ENCODE measurements at regions not wholly inside any gene's neighbourhood (a gene's known extent, or its start where the extent isn't known, plus 50 kb on each side); places are given as distances from the start of the nearest gene placed in this dataset.

DNA sequence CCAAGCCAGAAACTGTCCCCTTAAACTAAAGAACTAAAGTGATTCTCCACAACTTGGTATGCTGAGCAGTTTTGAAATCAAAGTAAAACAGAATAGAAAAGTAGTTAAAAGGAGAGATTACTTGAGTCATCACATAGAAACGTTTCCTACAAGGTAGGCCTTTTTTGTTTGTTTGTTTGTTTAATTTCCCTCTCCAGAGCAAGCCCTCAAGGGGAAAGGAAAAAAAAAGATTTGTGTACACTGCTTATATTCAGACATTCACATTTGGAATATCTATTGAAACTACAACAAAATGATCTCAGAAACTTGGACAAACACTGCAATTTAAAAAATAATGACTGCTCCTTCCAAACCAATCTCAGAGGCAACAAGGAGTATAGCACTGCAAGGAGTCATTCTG lies 304.7 kb upstream of the NREP start:
- Histone ChIP-seq H3K9ac (ENCODE audit: low read depth, low read length) (no peak overlapping the region), H3K9me3 (ENCODE audit: control insufficient read depth, insufficient read depth, low read length) (no peaks in the 10 kb centered on the region), H4K20me1 (ENCODE audit: insufficient read depth, low read length) (no peaks in the 10 kb centered on the region), H3K4me2 (ENCODE audit: low read depth, low read length) (no peak overlapping the region), H3K79me1 (ENCODE audit: low read depth in 1 of 2, low read length in 2 of 2) (no peaks in the 10 kb centered on the region), H4K8ac (ENCODE audit: low read depth in 2 of 2, low read length in 2 of 2) (no peak overlapping the region), H2BK15ac (ENCODE audit: low read depth, low read length) (no peak overlapping the region), H2BK120ac (ENCODE audit: low read depth, low read length) (no peak overlapping the region), H2BK20ac (ENCODE audit: low read depth, low read length) (no peak overlapping the region), H3K27ac (ENCODE audit: insufficient read depth, low read length) (no peak overlapping the region), H3K4me1 (ENCODE audit: control insufficient read depth, insufficient read depth, low read length) (no peaks in the 10 kb centered on the region), H3K27me3 (ENCODE audit: control insufficient read depth, insufficient read depth, low read length) (no peaks in the 10 kb centered on the region), H4K91ac (ENCODE audit: insufficient read depth, low read depth, low read length) (no peak overlapping the region), H3K4me3 (ENCODE audit: insufficient read depth, low read depth, low read length) (no peak overlapping the region), H2BK5ac (ENCODE audit: low read depth, low read length, poor library complexity, severe bottlenecking) (no peak overlapping the region), H3K9me1 (ENCODE audit: insufficient read depth, low read length) (no peaks in the 10 kb centered on the region), H3K23ac (ENCODE audit: low read depth, low read length) (no peak overlapping the region), H4K5ac (ENCODE audit: low read depth, low read length) (no peak overlapping the region), H3K4ac (ENCODE audit: low read depth, low read length) (no peak overlapping the region), H3K14ac (replicated peaks; ENCODE audit: low read depth, low read length) (no peak overlapping the region), H2AK5ac (ENCODE audit: low read depth, low read length) (no peak overlapping the region), H3K18ac (ENCODE audit: low read depth, low read length) (no peak overlapping the region), H2AFZ (replicated peaks; ENCODE audit: low read length, poor library complexity) (no peak overlapping the region), H3K36me3 (ENCODE audit: control insufficient read depth, insufficient read depth, low read length) (no peaks in the 10 kb centered on the region), H2AK9ac (replicated peaks; ENCODE audit: low read depth, low read length, poor library complexity) (no peak overlapping the region), H3K56ac (ENCODE audit: extremely low read depth, insufficient read depth, low read length) (no peak overlapping the region)
- ATAC-seq (ENCODE audit: low read depth) (peak; percentile 27; the same call in 1 of the 2 replicates), DNase-seq (no peak)
- no TSS peak for BruUV-seq (replicated peaks)
- intact Hi-C loops (cut with micrococcal nuclease), result loop anchor here (5.0 kb wide), 1 partner anchor 34 kb away; no protein-coding TSS in a partner anchor
- in situ Hi-C loops (cut with MboI; ENCODE audit: low sequenced_read_pairs), result no loop called here
- no CpG with 5 or more reads among the region's 1 CpG for WGBS, 2 experiments (ENCODE audit: extremely low coverage in 2 of 2, insufficient read length in 1 of 2)
- dilution Hi-C loops (cut with HindIII; ENCODE audit: low sequenced_read_pairs, unreplicated experiment), result no loop called here
- ChIA-PET POLR2A (ENCODE audit: unreplicated experiment) (no interaction called here), CTCF (no interaction called here)
- TF ChIP-seq MAFK (IDR thresholded peaks at IDR 0.05; ENCODE audit: low read depth, low read length) (no peak), RCOR1 (IDR thresholded peaks at IDR 0.05; ENCODE audit: insufficient replicate concordance, low read length) (no peak), CHD1 (IDR thresholded peaks at IDR 0.05; ENCODE audit: low read depth, low read length) (no peak), CEBPB (IDR thresholded peaks at IDR 0.05; ENCODE audit: low read depth, low read length) (no peak), POLR2A (IDR thresholded peaks at IDR 0.05; ENCODE audit: low read depth, low read length) (no peak), NFE2L2 (IDR thresholded peaks at IDR 0.05; ENCODE audit: low read depth, low read length) (no peak), ELK1 (IDR thresholded peaks at IDR 0.05; ENCODE audit: borderline replicate concordance, low read depth, low read length) (no peak), RAD21 (IDR thresholded peaks at IDR 0.05; ENCODE audit: low read length) (no peak), MAZ (IDR thresholded peaks at IDR 0.05; ENCODE audit: borderline replicate concordance, low read depth, low read length) (no peak), BHLHE40 (IDR thresholded peaks at IDR 0.05; ENCODE audit: low read depth, low read length) (no peak), RFX5 (IDR thresholded peaks at IDR 0.05; ENCODE audit: low read depth, low read length) (no peak), SMC3 (IDR thresholded peaks at IDR 0.05; ENCODE audit: low read depth, low read length) (no peak), MXI1 (IDR thresholded peaks at IDR 0.05; ENCODE audit: borderline replicate concordance, low read depth, low read length) (no peak), FOS (IDR thresholded peaks at IDR 0.05; ENCODE audit: low read depth, low read length) (no peak)
- TF ChIP-seq, protein P1, sequence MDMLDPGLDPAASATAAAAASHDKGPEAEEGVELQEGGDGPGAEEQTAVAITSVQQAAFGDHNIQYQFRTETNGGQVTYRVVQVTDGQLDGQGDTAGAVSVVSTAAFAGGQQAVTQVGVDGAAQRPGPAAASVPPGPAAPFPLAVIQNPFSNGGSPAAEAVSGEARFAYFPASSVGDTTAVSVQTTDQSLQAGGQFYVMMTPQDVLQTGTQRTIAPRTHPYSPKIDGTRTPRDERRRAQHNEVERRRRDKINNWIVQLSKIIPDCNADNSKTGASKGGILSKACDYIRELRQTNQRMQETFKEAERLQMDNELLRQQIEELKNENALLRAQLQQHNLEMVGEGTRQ (IDR thresholded peaks at IDR 0.05; ENCODE audit: low read depth, low read length), result no peak
- TF ChIP-seq, protein P2, sequence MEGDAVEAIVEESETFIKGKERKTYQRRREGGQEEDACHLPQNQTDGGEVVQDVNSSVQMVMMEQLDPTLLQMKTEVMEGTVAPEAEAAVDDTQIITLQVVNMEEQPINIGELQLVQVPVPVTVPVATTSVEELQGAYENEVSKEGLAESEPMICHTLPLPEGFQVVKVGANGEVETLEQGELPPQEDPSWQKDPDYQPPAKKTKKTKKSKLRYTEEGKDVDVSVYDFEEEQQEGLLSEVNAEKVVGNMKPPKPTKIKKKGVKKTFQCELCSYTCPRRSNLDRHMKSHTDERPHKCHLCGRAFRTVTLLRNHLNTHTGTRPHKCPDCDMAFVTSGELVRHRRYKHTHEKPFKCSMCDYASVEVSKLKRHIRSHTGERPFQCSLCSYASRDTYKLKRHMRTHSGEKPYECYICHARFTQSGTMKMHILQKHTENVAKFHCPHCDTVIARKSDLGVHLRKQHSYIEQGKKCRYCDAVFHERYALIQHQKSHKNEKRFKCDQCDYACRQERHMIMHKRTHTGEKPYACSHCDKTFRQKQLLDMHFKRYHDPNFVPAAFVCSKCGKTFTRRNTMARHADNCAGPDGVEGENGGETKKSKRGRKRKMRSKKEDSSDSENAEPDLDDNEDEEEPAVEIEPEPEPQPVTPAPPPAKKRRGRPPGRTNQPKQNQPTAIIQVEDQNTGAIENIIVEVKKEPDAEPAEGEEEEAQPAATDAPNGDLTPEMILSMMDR (conservative IDR thresholded peaks at IDR 0.05; ENCODE audit: low read depth, low read length), result no peak
